Gastrocnemius medialis (tissue), 4 donors: ENCODE measurements at regions not wholly inside any gene's neighbourhood (a gene's known extent, or its start where the extent isn't known, plus 50 kb on each side); places are given as distances from the start of the nearest gene placed in this dataset.

Source experiments
- ATAC-seq, 2 donors: fragments of 150-250 bp; one replicate each; pipeline ENCODE4 v1.9.1; 2016
- DNase-seq, 2 donors: peaks; one replicate each; pipeline ENCODE4 v3.0.0-alpha.2; 2019
- H3K27ac ChIP-seq, 4 donors: fragments of 200-600 bp; sonication (generic); 1 replicate in 1 of 4; 2 replicates in 3 of 4; pipeline ENCODE4 v1.5.1; 2016 to 2018; ENCODE audit warnings: mild to moderate bottlenecking in 2 of 4, moderate library complexity in 1 of 4
- H3K27me3 ChIP-seq, 3 donors: fragments of 200-600 bp; sonication (generic) in 2 of 3; 1 replicate in 1 of 3; 2 replicates in 2 of 3; pipeline versions ENCODE4 v1.5.1 to v1.6.0; 2016 to 2019; ENCODE audit warnings: mild to moderate bottlenecking in 1 of 3, moderate library complexity in 1 of 3
- H3K36me3 ChIP-seq, 2 donors: fragments of 200-600 bp; sonication (generic) in 1 of 2; one replicate each; pipeline ENCODE4 v1.5.1; 2017 to 2018
- H3K4me1 ChIP-seq, 2 donors: fragments of 200-600 bp; sonication (generic) in 1 of 2; one replicate each; pipeline ENCODE4 v1.5.1; 2016 to 2017; ENCODE audit warnings: mild to moderate bottlenecking in 2 of 2
- H3K4me3 ChIP-seq, 4 donors: fragments of 200-600 bp; sonication (generic) in 3 of 4; 1 replicate in 1 of 4; 2 replicates in 3 of 4; pipeline ENCODE4 v1.5.1; 2016 to 2019; ENCODE audit warnings: mild to moderate bottlenecking in 2 of 4
- H3K9me3 ChIP-seq, 3 donors: fragments of 200-600 bp; sonication (generic) in 2 of 3; 1 replicate in 1 of 3; 2 replicates in 2 of 3; pipeline ENCODE4 v1.5.1; 2016 to 2019
- CTCF ChIP-seq, 5 experiments: fragments of 450-650 bp in 3 of 5; fragments of 200-600 bp in 2 of 5; sonication (generic) in 2 of 5; IDR thresholded peaks in 4 of 5; conservative IDR thresholded peaks in 1 of 5; 1 replicate in 4 of 5; 2 replicates in 1 of 5; pipeline ENCODE4 v1.5.1; 2016 to 2019; ENCODE audit warnings: antibody characterized with exemption in 5 of 5, mild to moderate bottlenecking in 3 of 5, moderate library complexity in 3 of 5
- POLR2A ChIP-seq, 2 donors: fragments of 450-650 bp; IDR thresholded peaks; one replicate each; pipeline ENCODE4 v1.6.1; 2017; ENCODE audit warnings: antibody characterized with exemption in 2 of 2, mild to moderate bottlenecking in 2 of 2, moderate library complexity in 2 of 2
- in situ Hi-C, 4 donors: fragments of 200-750 bp; cut with MboI; loops; one replicate each; pipeline versions ENCODE4 v1.15.0 to v1.8.0; 2017; ENCODE audit warnings: low sequenced_read_pairs in 4 of 4
- intact Hi-C: fragments of 100-400 bp; cut with DNase I; formaldehyde crosslinking; loops from one replicate; pipeline ENCODE4 v1.15.1; 2023; ENCODE audit warnings: low total_unique reads

DNA sequence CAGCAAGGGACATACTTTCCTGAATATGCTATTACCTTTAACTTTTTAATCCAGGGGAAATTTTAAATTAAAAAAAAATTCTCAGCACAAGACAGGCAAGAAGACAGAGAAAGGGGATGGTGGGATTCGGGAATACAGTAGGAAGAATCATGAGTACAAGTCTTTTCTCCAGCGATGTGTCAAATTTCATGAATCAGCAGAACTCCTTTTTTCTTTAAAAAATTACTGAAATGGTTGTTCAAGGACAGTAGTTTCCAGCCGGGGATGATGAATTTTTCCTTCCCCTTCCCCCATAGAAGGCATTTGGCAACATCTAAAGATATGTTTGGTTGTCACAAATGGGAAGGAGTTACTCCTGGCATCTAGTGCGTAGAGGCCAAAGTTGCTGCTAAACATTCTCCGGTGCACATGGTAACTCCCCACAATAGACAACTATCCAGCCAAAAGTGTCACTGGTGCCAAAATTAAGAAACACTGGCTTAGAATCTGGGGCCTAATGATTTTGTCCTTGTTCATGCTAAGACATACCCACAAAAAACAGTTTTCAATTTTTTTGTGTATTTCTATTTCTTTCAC is 450.2 kb downstream of the CBLN4 start:
- ATAC-seq (no peak), DNase-seq (no peak)
- Histone ChIP-seq H3K4me3 (no peak overlapping the region), H3K27ac (no peak overlapping the region), H3K9me3 (no peaks in the 10 kb centered on the region), H3K27me3 (no peaks in the 10 kb centered on the region), H3K36me3 (no peaks in the 10 kb centered on the region), H3K4me1 (no peaks in the 10 kb centered on the region)
- in situ Hi-C loops: no loop called here
- no peak for TF ChIP-seq CTCF (IDR thresholded peaks at IDR 0.05 in 4 of 5, conservative IDR thresholded peaks at IDR 0.05 in 1 of 5)
- no peak for TF ChIP-seq POLR2A (IDR thresholded peaks at IDR 0.05)
- intact Hi-C loops: no loop called here

- Histone ChIP-seq H3K9me3 (no peaks in the 10 kb centered on the region), H3K4me3 (no peak overlapping the region), H3K4me1 (no peaks in the 10 kb centered on the region), H3K27me3 (no peaks in the 10 kb centered on the region), H3K27ac (no peak overlapping the region), H3K36me3 (no peaks in the 10 kb centered on the region)
- in situ Hi-C loops (no loop called here), intact Hi-C loops (no loop called here)
- DNase-seq (no peak), ATAC-seq (no peak)
- TF ChIP-seq POLR2A (IDR thresholded peaks at IDR 0.05) (no peak), CTCF (IDR thresholded peaks at IDR 0.05 in 4 of 5, conservative IDR thresholded peaks at IDR 0.05 in 1 of 5) (no peak)
Observed at GRCh38 chr20:55544638-55545037, 460.7 kb downstream of the CBLN4 start.

DNA sequence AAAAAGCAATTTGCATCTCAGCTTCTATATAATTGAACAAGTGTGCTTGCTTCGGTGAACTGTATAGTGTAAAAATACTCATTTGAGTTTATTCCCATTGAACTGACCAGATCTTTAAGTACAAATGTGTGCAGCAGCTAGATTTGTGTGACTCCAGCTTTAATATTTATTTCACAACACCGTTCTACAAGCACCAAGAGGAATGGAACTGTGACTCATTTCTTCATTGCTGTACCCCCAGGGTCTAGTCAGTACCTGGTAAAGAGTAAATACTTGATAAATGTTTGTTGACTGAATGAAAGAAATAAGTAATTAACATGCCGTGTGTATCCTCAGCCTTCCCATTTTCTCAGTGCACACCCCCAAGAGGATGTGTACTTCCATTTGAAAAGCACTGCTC is 464.8 kb downstream of the CBLN4 start:
- in situ Hi-C loops: no loop called here
- intact Hi-C loops: no loop called here
- Histone ChIP-seq H3K4me1 (no peaks in the 10 kb centered on the region), H3K27me3 (no peaks in the 10 kb centered on the region), H3K9me3 (no peaks in the 10 kb centered on the region), H3K27ac (no peak overlapping the region), H3K36me3 (no peaks in the 10 kb centered on the region), H3K4me3 (no peak overlapping the region)
- ATAC-seq (no peak), DNase-seq (no peak)
- no peak for TF ChIP-seq CTCF (IDR thresholded peaks at IDR 0.05 in 4 of 5, conservative IDR thresholded peaks at IDR 0.05 in 1 of 5)
- no peak for TF ChIP-seq POLR2A (IDR thresholded peaks at IDR 0.05)

DNA sequence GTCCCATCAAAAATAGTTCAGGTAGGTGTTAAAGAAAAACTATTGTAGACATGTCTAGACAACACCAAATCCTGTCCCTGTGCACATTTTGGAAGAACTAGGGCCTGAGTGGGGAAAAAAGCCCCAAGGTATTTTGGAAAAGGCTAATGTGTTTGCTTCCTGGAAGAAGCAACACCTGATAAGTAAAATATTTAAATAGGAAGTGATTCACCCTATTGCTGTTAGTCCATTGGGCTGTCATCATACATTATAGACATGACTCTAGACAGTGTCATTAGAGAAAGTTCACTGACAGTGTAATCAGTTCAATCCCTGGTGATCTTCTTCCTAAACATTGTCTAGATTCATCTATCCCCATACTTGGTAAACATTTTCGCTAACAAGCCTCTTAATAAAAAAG is 465.3 kb downstream of the CBLN4 start:
- no peaks in the 10 kb centered on the region for H3K9me3 ChIP-seq
- intact Hi-C loops: no loop called here
- DNase-seq (no peak), ATAC-seq (no peak)
- no peak for TF ChIP-seq CTCF (IDR thresholded peaks at IDR 0.05 in 4 of 5, conservative IDR thresholded peaks at IDR 0.05 in 1 of 5)
- no peak for TF ChIP-seq POLR2A (IDR thresholded peaks at IDR 0.05)
- no peaks in the 10 kb centered on the region for H3K4me1 ChIP-seq
- in situ Hi-C loops: no loop called here
- no peak overlapping the region for H3K27ac ChIP-seq
- H3K4me3 ChIP-seq: no peak overlapping the region
- H3K36me3 ChIP-seq: no peaks in the 10 kb centered on the region
- no peaks in the 10 kb centered on the region for H3K27me3 ChIP-seq

DNA sequence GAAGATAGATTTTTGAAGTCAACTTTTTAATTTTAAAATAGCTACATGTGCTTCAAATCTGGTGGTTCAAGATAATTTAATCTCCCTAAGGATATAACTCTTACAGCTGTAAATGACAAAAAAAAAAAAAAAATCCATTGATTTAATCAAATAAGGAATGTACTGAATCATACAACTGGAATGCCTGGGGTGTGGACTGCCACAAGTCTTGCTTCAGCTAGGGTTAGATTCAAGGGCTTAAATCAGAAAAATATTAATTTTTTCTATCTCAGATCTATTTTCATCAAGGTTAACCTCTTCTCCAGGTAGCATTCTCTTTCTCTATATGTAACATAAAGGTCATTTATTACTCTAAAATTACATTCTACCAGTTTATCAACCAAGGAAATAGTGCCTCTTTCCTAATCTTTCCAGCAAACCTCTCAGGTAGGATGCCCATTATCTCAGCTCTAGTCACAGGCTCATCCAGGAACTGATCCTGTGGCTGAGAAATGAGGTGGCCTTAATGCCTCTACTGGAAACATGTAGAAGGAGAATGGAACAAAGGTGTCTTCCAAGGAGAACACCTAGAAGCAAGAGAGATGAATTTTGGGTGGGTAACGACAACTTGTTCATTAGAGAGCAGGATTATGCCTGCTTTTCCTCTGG is 466.9 kb downstream of the CBLN4 start:
- Histone ChIP-seq H3K36me3 (no peaks in the 10 kb centered on the region), H3K4me1 (no peaks in the 10 kb centered on the region), H3K4me3 (no peak overlapping the region), H3K9me3 (no peaks in the 10 kb centered on the region), H3K27me3 (no peaks in the 10 kb centered on the region), H3K27ac (no peak overlapping the region)
- intact Hi-C loops: no loop called here
- no peak for DNase-seq
- TF ChIP-seq POLR2A (IDR thresholded peaks at IDR 0.05) (no peak), CTCF (IDR thresholded peaks at IDR 0.05 in 4 of 5, conservative IDR thresholded peaks at IDR 0.05 in 1 of 5) (no peak)
- in situ Hi-C loops: no loop called here
- no peak for ATAC-seq
